Neural cell (in vitro differentiated cells): ENCODE measurements at regions not wholly inside any gene's neighbourhood (a gene's known extent, or its start where the extent isn't known, plus 50 kb on each side); places are given as distances from the start of the nearest gene placed in this dataset.

Source experiments
- H2AFZ ChIP-seq: fragments of 200-600, 300-800 bp; sonication (generic), shearing (Covaris generic); 2 replicates; pipeline ENCODE4 v1.6.0; 2014; ENCODE audit warnings: low read depth, mild to moderate bottlenecking, antibody characterized with exemption, low read length, moderate library complexity
- H3F3A ChIP-seq: fragments of 200-600 bp; shearing (Covaris generic); 2 replicates; pipeline ENCODE4 v1.6.1; 2016; ENCODE audit warnings: mild to moderate bottlenecking, moderate library complexity, mixed read lengths, antibody characterized with exemption, low read length; ENCODE audit not compliant: insufficient read depth, poor library complexity, severe bottlenecking
- H3K27ac ChIP-seq: fragments of 200-600, 300-800 bp; sonication (generic), shearing (Covaris generic); 2 replicates; pipeline ENCODE4 v1.5.1; 2014; ENCODE audit warnings: mild to moderate bottlenecking, low read length, moderate library complexity
- H3K27me3 ChIP-seq: fragments of 300-800, 200-600 bp; sonication (generic), shearing (Covaris generic); 2 replicates; pipeline ENCODE4 v1.6.0; 2014; ENCODE audit warnings: mild to moderate bottlenecking, low read depth, low read length, moderate library complexity; ENCODE audit not compliant: insufficient read depth
- H3K36me3 ChIP-seq: fragments of 300-800, 200-600 bp; sonication (generic), shearing (Covaris generic); 2 replicates; pipeline ENCODE4 v1.5.1; 2014; ENCODE audit warnings: mild to moderate bottlenecking, antibody characterized with exemption, low read length, moderate library complexity; ENCODE audit not compliant: insufficient read depth
- H3K4me2 ChIP-seq: fragments of 300-800, 200-600 bp; sonication (generic), shearing (Covaris generic); 2 replicates; pipeline ENCODE4 v1.6.0; 2014; ENCODE audit warnings: mild to moderate bottlenecking, low read length
- H3K4me3 ChIP-seq: fragments of 300-800, 200-600 bp; sonication (generic), shearing (Covaris generic); 2 replicates; pipeline ENCODE4 v1.5.1; 2014; ENCODE audit warnings: mild to moderate bottlenecking, low read length, moderate library complexity
- H3K79me2 ChIP-seq: fragments of 200-600 bp; shearing (Covaris generic); replicated peaks from 2 replicates; pipeline ENCODE4 v1.6.0; 2014; ENCODE audit warnings: mild to moderate bottlenecking, low read length, moderate library complexity; ENCODE audit not compliant: insufficient read depth
- H3K9ac ChIP-seq: fragments of 300-800, 200-600 bp; sonication (generic), shearing (Covaris generic); 2 replicates; pipeline ENCODE4 v1.6.1; 2016; ENCODE audit warnings: mild to moderate bottlenecking, low read length, mixed read lengths
- H3K9me2 ChIP-seq: fragments of 200-600 bp; shearing (Covaris generic); 2 replicates; pipeline ENCODE4 v1.6.1; 2016; ENCODE audit warnings: mild to moderate bottlenecking, low read length, mixed read lengths; ENCODE audit not compliant: insufficient read depth
- H3K9me3 ChIP-seq: fragments of 200-600, 300-800 bp; sonication (generic), shearing (Covaris generic); 2 replicates; pipeline ENCODE4 v1.6.1; 2016; ENCODE audit warnings: mild to moderate bottlenecking, mixed run types, low read length, moderate library complexity, mixed read lengths
- H4K20me1 ChIP-seq: fragments of 200-600 bp; shearing (Covaris generic); 2 replicates; pipeline ENCODE4 v1.6.1; 2016; ENCODE audit warnings: mild to moderate bottlenecking, mixed run types; ENCODE audit not compliant: insufficient read depth
- CTCF ChIP-seq: fragments of 450-650 bp; IDR thresholded peaks from 2 replicates; pipeline ENCODE4 v1.5.1; 2014; ENCODE audit warnings: antibody characterized with exemption, mild to moderate bottlenecking, moderate library complexity; ENCODE audit not compliant: poor library complexity, severe bottlenecking
- EP300 ChIP-seq: fragments of 450-650 bp; conservative IDR thresholded peaks from 2 replicates; pipeline ENCODE4 v1.6.1; 2014; ENCODE audit warnings: antibody characterized with exemption, mild to moderate bottlenecking, moderate library complexity; ENCODE audit not compliant: poor library complexity, severe bottlenecking
- EZH2 ChIP-seq: fragments of 200-600, 300-800 bp; shearing (Covaris generic), sonication (generic); IDR thresholded peaks from 2 replicates; pipeline ENCODE4 v1.6.1; 2014; ENCODE audit warnings: antibody characterized with exemption, low read length, borderline replicate concordance, mild to moderate bottlenecking; ENCODE audit not compliant: insufficient read depth, poor library complexity, severe bottlenecking
- MXI1 ChIP-seq: fragments of 450-650 bp; conservative IDR thresholded peaks from 2 replicates; pipeline ENCODE4 v1.6.1; 2014; ENCODE audit warnings: antibody characterized with exemption, mild to moderate bottlenecking; ENCODE audit not compliant: poor library complexity, severe bottlenecking
- POLR2AphosphoS5 ChIP-seq: IDR thresholded peaks from 2 replicates; pipeline ENCODE4 v1.6.1; 2012
- RAD21 ChIP-seq: fragments of 450-650 bp; conservative IDR thresholded peaks from 2 replicates; pipeline ENCODE4 v1.6.1; 2014; ENCODE audit warnings: antibody characterized with exemption, mild to moderate bottlenecking, moderate library complexity
- REST ChIP-seq: IDR thresholded peaks from 2 replicates; pipeline ENCODE4 v1.6.1; 2012; ENCODE audit warnings: borderline replicate concordance
- SMC3 ChIP-seq: fragments of 450-650 bp; conservative IDR thresholded peaks from 2 replicates; pipeline ENCODE4 v1.6.1; 2014; ENCODE audit warnings: antibody characterized with exemption, mild to moderate bottlenecking, moderate library complexity; ENCODE audit not compliant: poor library complexity
- TAF1 ChIP-seq: IDR thresholded peaks from 2 replicates; pipeline ENCODE4 v1.6.1; 2012; ENCODE audit warnings: low read depth

- Histone ChIP-seq H3K4me2 (no peak overlapping the region), H3K27ac (no peak overlapping the region), H3K9me3 (peaks cover 4% of the 10 kb centered on the region), H4K20me1 (no peaks in the 10 kb centered on the region), H3K4me3 (no peak overlapping the region), H3K9me2 (no peaks in the 10 kb centered on the region), H3K27me3 (no peaks in the 10 kb centered on the region), H3K9ac (no peak overlapping the region), H3K79me2 (no peaks in the 10 kb centered on the region), H3K36me3 (no peaks in the 10 kb centered on the region), H3F3A (no peaks in the 10 kb centered on the region), H2AFZ (no peak overlapping the region)
- no peak for TF ChIP-seq MXI1
- no peak for TF ChIP-seq EP300
- no peak for TF ChIP-seq SMC3
- TF ChIP-seq TAF1: no peak
- TF ChIP-seq EZH2: no peak
- no peak for TF ChIP-seq CTCF
- TF ChIP-seq RAD21: no peak
These were observed 192.6 kb upstream of the ZEB2 start for GRCh38 chr2:144712550-144712940.

- Histone ChIP-seq H3K36me3 (no peaks in the 10 kb centered on the region), H3K9me3 (no peaks in the 10 kb centered on the region), H3K4me2 (no peak overlapping the region), H3K9me2 (no peaks in the 10 kb centered on the region), H3K4me3 (no peak overlapping the region), H3K79me2 (no peaks in the 10 kb centered on the region), H3K9ac (no peak overlapping the region), H3K27ac (no peak overlapping the region), H4K20me1 (no peaks in the 10 kb centered on the region), H3K27me3 (no peaks in the 10 kb centered on the region), H2AFZ (no peak overlapping the region), H3F3A (no peaks in the 10 kb centered on the region)
- no peak for TF ChIP-seq RAD21
- no peak for TF ChIP-seq SMC3
- no peak for TF ChIP-seq POLR2AphosphoS5
- TF ChIP-seq TAF1: no peak
- no peak for TF ChIP-seq EP300
- TF ChIP-seq MXI1: no peak
- no peak for TF ChIP-seq CTCF
- TF ChIP-seq EZH2: no peak
- no peak for TF ChIP-seq REST
These were observed 192.0 kb upstream of the ZEB2 start for GRCh38 chr2:144711630-144712549.
